ENCODE measurements at regions not wholly inside any gene's neighbourhood (a gene's known extent, or its start where the extent isn't known, plus 50 kb on each side); places are given as distances from the start of the nearest gene placed in this dataset.
"Not testable (repeated sequence)": the region's sequence is repeated elsewhere in the genome, so short reads cannot be mapped to it uniquely, and the experiment has no call there.

DNA sequence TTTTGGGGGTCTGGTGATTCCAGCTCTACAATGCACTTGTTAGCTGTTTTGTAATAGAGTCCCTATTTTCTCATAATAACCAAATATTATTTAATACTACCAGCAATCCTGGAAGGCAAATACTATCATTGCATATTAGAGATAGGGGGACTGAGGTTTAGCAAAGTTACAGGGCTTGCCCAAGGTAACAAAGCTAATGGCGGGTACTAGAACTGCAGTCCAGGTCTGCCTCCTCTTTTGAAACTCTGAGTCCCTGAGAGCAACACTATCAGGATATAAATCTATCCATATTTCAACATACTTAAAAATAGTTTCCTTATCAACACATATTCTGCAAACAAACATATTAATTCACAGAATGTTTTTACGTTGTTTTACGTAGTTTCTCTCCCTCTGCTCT lies 235.5 kb upstream of the ACVR2A start:
- no peak for DNase-seq (ENCODE audit: low read depth, low spot score)

DNA sequence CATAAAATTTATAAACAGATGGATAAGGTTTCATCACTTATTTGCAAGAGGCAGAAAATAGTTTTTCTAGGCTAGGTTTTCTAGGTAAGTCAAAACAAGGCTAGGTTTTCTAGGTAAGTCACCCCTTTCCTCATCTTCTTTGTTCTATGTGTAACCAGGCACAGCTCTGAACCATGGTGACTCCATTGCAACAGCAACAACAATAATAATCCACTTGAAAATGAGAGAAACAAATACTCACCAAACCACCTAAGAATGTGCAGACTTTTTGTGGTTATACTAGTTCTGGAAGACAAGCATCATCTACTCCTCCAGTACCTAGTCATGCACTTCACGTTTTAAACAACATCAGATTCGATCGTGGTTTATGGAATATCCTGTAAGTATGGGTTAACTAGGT lies 237.4 kb upstream of the ACVR2A start:
- no peak for DNase-seq (ENCODE audit: low read depth, low spot score)

DNA sequence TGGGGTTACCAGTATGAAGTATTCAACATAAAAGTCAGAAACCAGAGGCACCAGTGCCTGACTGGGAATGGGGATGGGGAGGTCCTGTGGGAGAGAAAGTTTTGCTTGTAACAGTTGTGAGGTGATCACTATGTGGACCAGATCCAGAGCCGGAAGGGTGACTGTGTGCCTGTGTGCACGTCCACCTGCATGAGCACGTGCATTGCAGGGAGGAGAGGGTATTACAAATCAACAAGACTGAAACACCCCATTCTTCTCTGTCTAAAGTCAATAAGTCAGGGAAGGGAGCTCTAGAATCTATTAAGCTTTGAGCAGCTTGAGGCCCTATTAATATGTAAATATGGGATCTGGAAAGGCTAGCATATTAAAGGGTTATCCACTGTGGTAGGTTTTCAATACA lies 241.0 kb upstream of the ACVR2A start:
- no peak for DNase-seq (ENCODE audit: low read depth, low spot score)

DNA sequence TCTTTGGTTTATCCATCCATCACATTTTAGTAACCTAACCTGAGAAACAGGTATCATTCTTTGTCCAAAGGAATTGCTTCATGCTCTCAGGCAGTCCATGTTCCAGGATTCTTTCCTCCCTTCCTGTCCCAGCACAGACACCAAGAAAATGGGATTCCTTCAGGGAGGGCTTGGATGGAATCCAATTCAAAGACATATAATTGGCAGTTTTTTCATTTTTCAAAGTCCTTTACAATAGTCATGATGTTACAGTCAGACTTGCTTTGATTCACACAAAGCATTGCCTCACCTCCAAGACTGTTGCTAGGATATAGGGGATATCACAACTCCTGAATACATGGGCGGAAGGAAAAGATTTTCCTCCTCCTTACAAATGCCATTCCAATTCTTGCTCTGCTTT lies 241.4 kb upstream of the ACVR2A start:
- DNase-seq (ENCODE audit: low read depth, low spot score) = no peak

DNA sequence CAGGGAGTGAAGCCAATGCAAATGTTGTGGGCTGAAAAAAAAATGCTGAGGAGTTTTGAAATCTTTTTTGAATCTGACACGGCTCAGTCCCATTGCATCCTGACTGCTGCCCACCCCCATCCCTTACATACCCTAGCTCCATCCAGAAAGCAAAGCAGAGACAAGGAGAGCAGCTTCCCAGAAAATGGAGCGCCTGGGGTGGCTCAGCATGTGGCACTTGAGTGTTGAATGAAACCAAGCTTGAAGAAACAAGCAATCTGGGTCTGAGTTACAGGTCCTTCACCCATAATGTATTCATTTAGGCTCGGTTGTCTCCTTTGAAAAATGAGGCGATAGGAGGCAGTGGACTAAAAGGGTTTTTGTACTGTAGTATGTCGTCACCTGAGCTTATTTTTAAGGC lies 244.2 kb upstream of the ACVR2A start:
- no peak for DNase-seq (ENCODE audit: low read depth, low spot score)

DNA sequence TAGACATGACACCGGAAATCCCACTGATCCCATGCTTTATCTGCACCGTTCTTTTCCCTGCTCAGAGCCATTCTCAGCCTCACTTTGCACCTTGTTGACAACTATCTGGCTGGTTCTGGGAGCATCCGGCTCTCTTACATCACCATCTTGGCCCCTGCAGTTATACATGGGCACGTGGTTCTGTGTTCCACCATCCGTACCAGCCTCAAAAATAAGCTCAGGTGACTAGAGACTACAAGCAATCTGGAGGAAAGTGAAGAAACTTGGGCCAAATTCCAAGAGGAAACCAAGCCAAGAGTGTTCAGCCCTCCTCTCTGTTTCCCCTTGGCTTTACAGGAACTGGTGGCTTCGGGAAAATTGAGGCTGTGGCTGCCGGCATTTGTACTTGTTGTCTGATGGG lies 244.6 kb upstream of the ACVR2A start:
- DNase-seq (ENCODE audit: low read depth, low spot score) = no peak

DNA sequence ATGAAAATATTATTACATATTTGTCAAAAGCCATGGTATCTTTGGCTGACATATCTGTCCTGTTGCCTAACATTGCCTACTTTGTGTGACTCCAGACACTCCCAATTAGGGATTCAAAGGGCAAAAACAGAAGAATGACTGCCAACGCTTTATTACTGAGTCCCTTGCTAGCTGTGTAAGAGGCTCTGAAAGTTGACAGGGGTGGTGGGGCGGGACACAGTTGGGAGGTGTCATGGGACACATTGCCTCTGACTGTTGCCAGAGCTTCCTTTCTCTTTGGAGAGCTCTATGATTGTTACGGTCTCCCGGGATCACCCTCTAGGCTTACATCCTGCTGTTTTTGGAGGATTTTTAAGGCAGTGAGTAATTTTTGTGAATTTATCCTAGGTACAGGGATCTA lies 249.6 kb upstream of the ACVR2A start:
- DNase-seq (ENCODE audit: low read depth, low spot score) = no peak

DNA sequence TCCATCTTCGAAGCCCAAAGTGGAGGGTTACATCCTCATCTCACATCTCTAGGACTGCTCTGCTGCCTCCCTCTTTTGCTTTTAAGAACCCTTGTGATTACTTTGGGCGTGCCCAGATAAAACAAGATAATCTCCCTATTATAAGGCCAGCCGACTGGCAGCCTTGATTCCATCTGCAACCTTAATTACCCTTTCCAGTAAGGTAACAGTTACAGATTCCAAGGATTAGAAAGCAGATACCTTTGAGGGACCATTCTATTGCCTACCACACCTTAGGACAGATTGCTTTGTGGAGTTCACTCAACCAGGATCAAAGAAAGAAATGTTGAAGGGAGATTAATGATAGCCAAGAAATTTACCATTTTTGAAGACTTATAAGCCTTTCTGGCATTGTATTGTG lies 250.8 kb upstream of the ACVR2A start:
- no peak for DNase-seq (ENCODE audit: low read depth, low spot score)

DNA sequence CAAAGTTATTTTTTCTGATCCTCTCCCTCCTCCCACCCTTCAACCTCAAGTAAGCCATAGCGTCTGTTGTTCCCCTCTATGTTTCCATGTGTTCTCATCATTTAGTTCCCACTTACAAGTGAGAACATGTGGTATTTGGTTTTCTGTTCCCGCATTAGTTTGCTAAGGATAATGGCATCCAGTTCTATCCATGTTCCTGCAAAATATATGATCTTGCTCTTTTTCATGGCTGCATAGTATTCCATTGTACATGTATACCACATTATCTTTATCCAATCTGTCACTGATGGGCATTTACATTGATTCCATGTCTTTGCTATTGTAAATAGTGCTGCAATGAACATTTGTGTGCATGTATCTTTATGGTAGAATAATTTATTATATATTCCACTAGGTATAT lies 252.0 kb upstream of the ACVR2A start:
- DNase-seq (ENCODE audit: low read depth, low spot score) = not testable (repeated sequence)

DNA sequence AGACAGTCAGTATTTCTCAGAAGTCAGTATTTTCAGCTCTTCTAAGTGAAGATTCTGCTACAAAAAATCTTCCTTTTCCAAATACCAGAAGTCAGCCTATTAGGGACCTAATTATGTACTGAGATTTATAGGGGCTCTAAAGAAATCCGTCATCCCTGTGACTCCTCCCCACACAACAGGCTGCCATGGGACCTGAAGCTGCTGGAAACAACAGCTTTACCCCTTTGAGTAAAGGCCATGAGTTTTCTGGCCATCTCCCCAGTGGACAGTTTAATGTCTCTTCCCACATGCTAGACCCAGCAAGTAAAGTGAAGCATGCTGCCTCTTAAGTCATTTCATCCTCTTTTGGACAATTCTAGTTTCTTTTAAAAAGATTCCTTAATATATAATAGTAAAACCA lies 255.7 kb upstream of the ACVR2A start:
- no peak for DNase-seq (ENCODE audit: low read depth, low spot score)

DNA sequence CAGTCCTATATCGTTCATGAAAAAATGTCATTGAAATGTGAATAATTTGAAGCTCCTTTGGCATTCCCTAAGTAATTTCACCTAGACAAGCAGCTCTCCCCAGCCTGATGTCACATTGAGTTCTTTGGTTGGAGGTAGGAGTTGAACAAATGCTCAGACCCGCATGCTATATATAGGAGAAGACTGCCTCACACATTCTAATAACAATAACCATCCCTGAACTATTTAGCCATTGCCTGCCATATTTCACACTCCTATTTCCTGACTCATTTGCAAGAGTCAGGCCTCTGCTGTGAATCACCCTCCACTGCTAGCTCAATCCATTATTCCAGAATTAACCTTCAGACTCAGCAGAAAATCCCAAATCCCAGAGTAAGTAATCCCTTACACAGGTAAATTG lies 256.6 kb upstream of the ACVR2A start:
- no peak for DNase-seq (ENCODE audit: low read depth, low spot score)

DNA sequence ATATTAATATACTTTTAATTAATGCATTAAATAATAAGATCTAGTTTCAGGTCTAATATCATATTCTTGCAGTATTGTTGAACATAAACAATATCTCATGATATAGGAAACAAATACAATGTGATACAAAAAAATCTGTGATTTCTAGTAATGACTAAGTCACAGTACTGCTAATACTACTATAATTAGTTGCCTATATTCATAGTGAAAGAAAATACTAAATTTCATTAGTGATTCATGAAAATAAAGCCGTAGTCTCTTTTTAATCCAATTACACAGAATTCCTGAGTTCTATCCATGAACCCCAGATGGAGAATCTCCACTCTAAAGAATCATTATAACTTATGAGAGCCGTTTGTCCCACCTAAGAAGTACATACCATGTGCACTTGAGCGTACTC lies 266.3 kb upstream of the ACVR2A start:
- no peak for DNase-seq (ENCODE audit: low read depth, low spot score)

DNA sequence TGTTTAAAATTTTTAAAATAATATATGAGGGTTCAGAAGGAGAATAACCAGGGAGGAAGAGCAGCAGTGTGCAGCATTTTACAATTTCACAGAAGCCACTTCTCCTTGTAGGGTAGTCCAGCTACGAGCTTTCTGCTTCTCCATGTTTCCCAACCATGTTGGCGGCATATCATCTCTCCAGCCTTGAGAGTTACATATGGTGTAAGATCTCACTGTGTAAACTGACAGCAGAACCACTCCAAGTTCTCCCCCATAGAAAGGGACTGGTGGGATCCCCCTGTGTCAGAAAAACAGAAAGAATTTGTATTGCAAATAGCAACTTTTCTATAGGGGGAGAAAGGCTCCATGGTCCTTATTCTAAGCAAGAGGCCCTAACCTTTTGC lies 266.8 kb upstream of the ACVR2A start:
- DNase-seq (ENCODE audit: low read depth, low spot score) = no peak

DNA sequence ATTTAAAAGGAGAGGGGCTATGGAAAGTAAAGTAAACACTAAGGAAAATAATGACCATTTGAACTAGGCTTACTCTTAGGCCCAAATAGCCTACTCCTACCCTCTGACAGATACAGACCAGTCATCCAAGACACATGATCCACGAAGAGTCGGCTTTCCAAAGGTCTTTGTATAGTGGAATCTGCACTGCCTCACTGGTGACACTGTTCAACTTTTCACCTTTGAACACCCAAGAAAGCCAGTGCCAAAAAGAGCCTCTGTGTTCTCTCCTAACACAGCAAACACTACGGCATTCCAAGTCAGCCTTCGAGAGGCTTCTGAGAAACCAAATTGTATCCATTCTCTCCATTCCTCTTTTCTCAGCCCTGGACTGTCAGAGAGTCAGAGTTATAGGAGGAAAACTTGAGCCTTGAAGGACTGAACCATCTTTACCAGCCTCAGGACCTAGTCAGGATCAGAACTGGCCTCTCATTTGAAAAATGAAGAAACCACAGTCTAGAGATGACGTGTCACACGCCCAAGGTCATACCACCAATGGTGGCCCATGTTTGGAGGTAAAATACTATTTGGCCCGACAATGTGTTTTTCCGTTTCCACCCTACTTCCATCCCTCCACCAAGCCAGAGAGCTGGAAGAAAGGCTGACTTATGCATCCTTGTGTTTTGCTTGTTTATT lies 267.4 kb upstream of the ACVR2A start:
- DNase-seq (ENCODE audit: low read depth, low spot score) = no peak

DNA sequence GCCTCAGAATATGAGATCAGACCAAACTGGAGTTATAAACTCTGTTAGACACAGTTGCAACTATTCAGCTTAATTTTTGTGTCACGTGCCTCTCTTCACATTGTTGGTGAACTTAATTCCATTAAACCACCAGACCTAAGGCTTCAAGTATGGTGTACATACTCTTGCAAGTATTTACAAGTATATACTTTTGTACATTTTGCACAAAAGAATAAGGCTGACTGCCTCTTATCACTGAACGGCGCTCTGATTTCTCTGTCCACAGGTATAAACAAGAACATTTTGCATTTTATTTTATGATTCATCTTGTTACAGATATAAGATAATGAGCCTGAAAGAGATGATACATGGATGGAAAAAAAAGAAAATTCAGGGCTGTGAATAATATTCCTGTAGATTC lies 269.7 kb upstream of the ACVR2A start:
- no peak for DNase-seq (ENCODE audit: low read depth, low spot score)

DNA sequence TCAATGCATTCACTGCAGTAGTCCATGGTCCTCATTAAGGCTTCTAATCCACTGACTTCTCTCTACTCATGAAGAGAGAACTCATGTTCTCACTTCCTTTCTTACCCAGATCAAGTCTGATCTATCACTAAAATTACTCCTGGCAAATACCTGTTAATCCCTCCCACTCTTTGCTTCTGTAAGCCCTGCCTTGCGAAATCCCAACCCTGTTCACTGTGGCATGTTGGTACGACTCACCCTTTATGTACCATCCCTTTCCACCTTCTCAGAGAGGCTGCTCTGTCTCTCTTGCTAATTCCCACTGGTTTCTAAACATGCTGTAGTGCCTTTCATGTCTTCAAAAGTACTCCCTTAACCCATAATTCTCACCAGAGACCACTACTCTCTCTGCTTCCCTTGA lies 272.2 kb upstream of the ACVR2A start:
- DNase-seq (ENCODE audit: low read depth, low spot score) = no peak

DNA sequence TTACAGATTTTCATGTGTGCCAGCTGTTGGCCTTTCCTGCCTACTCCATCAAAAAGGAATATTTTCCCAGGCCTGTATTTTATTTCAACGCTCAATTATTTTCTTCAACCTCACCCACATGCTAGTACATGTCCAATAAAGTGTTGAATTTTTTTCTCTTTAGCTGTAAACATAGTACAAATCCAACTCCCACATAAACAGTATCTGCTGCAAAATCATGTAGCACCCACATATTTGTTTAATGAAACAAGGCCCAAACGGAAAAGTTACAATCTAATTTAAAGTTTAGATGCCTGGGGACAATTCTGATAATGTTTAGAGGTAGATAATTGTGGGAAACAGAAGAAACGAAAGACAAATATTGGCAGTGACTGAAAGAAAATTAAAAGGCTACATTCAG lies 275.4 kb upstream of the ACVR2A start:
- no peak for DNase-seq (ENCODE audit: low read depth, low spot score)

DNA sequence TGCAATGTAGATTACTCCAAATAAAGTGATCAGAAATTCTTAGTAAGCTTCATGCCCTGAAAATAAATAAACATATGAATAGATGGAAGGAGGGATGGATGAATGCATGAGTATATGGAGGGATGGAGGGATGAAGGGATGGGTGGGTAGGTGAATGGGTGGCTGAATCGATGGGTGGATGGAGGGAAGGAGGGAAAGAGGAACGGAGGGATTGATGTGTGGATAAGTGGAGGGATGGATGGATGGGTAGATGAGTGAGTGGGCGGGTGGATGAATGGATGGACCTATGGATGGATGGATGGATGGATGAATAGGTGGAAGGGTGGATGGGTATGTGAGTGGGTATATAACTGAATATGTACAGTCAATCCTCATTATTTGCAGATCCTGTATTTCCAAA lies 276.7 kb upstream of the ACVR2A start:
- DNase-seq (ENCODE audit: low read depth, low spot score) = no peak

DNA sequence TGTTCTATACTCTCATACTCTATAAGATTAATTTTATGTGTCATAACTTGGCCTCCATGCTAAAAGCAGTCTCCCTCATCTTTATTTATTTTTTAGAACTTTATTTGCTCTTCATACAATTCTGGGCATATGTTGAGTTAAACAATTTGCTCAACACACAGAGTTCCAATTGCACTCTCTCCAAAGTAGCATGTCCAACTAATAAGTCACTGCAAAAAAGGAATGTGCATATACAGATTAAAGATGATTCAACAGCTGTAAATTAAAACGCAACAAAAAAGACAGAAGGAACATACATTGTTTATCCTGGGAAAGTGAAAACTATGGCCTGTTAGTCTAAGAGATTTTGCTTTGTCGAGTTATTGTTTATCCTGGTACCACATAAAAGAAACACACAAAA lies 277.7 kb upstream of the ACVR2A start:
- DNase-seq (ENCODE audit: low read depth, low spot score) = no peak

DNA sequence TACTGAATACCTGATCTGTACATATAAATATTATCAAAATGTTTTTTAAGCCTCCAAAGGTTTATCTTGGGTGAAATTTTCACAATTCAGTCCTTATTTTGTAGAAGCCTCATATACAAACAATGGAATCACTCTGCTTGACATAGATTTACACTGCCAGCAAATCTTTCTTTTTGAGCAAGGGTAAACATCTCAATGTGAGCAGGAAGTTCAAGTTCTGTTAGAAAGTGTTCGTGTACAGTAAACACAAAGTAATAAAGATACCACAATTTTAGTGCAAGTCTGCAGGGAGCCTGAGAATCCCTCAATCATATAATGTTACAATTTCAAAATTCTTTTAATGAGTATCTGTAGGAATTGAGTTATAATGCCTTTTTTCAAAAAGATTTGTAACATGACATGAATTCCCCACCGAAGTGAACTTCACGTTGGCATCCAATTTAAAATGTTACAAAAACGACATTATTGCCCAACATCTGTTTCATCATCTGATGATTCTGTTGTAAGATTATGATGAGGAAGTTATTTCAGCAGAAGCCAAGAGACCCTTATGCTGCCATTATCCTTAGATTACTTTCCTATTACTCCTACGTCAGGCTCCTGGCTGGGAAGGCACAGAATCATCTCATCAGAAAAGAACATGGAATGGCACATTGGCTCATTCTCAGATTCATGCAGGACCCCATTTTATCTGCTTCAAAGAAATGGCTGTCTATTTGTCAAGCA lies 283.9 kb upstream of the ACVR2A start:
- DNase-seq (ENCODE audit: low read depth, low spot score) = no peak

DNA sequence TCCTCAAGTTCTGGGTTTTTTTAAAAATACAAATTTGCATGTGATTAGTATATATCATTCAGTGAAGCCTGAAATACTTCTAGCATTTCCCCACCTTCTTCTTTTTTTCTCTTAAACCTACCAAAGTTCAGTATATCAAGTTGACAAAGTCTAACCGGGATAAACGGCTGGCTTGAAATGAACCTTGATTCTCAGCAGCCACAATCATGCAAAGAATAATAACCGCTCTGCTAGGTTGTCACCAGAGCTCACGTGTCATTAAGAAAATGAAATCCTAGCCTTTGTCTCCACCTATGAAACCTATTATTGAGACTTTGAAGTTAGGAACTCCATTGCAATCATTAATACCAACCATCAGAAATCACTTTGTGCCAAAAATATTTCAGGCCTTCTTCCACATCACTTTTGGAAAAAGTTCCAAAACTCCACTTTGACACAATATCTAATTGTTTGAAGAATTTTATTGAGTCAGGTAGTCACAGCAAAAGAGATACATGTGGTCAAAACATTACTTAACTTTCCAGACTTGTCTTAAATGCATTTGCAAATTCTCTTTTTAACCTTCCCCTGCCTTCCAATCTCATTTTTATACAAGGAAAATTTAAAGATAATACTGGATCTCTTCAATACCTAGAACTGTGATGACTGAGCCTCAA lies 285.6 kb upstream of the ACVR2A start:
- DNase-seq (ENCODE audit: low read depth, low spot score) = no peak

DNA sequence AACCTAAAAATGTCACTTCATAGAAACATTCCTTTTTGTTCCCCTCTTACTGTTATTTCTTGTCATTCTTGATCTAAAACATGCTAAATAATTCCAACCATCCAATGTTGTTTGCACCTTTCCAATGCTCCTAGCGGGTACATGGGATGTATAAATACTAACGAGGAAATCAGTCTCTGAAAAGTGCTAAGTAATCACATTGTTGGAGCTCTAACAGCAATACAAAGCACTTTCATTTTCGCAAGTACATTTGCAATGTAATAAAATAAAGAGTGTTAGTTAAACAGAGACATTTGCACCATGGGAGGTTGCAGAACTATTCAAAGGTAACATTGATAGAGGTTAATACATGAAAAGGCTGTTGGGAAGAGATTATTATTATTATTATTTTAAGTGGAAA lies 286.2 kb upstream of the ACVR2A start:
- DNase-seq (ENCODE audit: low read depth, low spot score) = no peak

DNA sequence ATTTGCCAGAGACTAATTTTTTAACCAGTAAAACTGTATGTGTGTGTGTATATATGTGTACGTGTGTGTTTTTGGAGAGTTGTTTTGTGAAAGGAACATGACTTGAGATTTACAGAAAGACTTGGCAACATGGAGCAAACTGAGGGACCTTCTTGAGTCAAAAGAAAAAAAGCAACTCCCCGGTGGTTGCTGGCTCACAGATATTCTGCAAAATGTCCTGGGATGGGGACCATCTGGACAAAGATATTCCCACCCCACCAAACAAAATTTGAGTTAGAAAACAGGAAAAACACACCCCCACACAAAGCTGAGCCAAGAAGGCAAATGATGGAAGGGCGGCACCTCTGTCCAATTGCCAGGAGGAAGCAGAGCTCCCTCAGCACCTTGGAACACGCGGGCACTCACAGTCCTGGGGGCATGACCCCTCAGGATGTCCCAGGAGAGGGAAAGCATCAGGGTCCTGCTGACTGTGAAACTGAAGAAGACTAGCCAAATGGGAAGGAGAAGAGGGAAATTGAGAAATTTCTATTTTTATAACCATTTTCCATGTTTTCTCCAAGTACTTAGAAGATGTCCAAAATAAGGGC lies 290.2 kb upstream of the ACVR2A start:
- DNase-seq (ENCODE audit: low read depth, low spot score) = no peak
